Gastroesophageal sphincter (tissue), 4 donors: ENCODE measurements at regions not wholly inside any gene's neighbourhood (a gene's known extent, or its start where the extent isn't known, plus 50 kb on each side); places are given as distances from the start of the nearest gene placed in this dataset.

ENCODE experiments used
- ATAC-seq: fragments of 150-250 bp; one replicate; pipeline ENCODE4 v1.9.1; 2016; ENCODE audit warnings: mild to moderate bottlenecking, moderate library complexity
- H3K27ac ChIP-seq, 4 donors: fragments of 200-600 bp; sonication (generic) in 3 of 4; 1 replicate in 3 of 4; 2 replicates in 1 of 4; pipeline ENCODE4 v1.5.1; 2016 to 2019
- H3K27me3 ChIP-seq: fragments of 200-600 bp; sonication (generic); one replicate; pipeline ENCODE4 v1.5.1; 2019
- H3K36me3 ChIP-seq, 2 donors: fragments of 200-600 bp; sonication (generic); one replicate each; pipeline ENCODE4 v1.5.1; 2019; ENCODE audit warnings: control low read depth in 1 of 2
- H3K4me1 ChIP-seq, 3 donors: fragments of 200-600 bp; sonication (generic); 1 replicate in 2 of 3; 2 replicates in 1 of 3; pipeline ENCODE4 v1.5.1; 2016 to 2019; ENCODE audit warnings: control low read depth in 2 of 3
- H3K4me3 ChIP-seq, 2 donors: fragments of 200-600 bp; sonication (generic); one replicate each; pipeline ENCODE4 v1.5.1; 2019; ENCODE audit warnings: mild to moderate bottlenecking in 1 of 2, moderate library complexity in 1 of 2
- H3K9me3 ChIP-seq, 3 donors: fragments of 200-600 bp; sonication (generic); one replicate each; pipeline ENCODE4 v1.5.1; 2017 to 2019; ENCODE audit warnings: control low read depth in 2 of 3
- CTCF ChIP-seq, 4 experiments: fragments of 200-600 bp in 2 of 4; fragments of 450-650 bp in 2 of 4; sonication (generic) in 1 of 4; IDR thresholded peaks; one replicate each; pipeline ENCODE4 v1.5.1; 2017 to 2019; ENCODE audit warnings: antibody characterized with exemption in 4 of 4, mild to moderate bottlenecking in 2 of 4, moderate library complexity in 2 of 4
- EP300 ChIP-seq: sonication (generic); formaldehyde crosslinking; IDR thresholded peaks from one replicate; pipeline ENCODE4 v1.6.1; 2017; ENCODE audit warnings: antibody characterized with exemption, mild to moderate bottlenecking
- POLR2A ChIP-seq, 2 donors: fragments of 450-650 bp; IDR thresholded peaks; one replicate each; pipeline ENCODE4 v1.6.1; 2017; ENCODE audit warnings: antibody characterized with exemption in 2 of 2, mild to moderate bottlenecking in 2 of 2, moderate library complexity in 1 of 2
- POLR2AphosphoS5 ChIP-seq: sonication (generic); formaldehyde crosslinking; IDR thresholded peaks from one replicate; pipeline ENCODE4 v1.6.1; 2017; ENCODE audit warnings: antibody characterized with exemption
- WGBS, 2 donors: methylation state at CpG; one replicate each; pipeline ENCODE4 v1.1.5; 2018; ENCODE audit warnings: low coverage in 1 of 2; 5-methylcytosine and 5-hydroxymethylcytosine counted together

DNA sequence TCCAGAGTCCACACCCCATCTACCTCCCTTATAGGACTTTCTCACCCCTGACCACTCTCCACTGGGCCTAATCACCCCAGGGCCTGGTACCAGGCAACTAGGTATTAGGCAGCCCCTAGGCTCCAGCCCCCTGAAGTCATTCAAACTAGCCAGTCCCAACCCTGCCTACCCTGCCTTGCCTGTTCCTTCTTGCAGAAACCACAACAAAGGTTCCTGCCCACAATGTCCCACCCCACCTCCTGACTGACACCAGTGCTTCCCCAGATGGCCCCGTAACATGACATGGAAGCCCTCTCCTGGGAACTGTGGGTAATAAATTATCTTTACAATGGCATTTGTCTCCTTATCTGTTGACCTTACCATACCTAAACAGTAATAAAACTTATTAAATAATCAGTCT is 100.6 kb upstream of the PDE1C start:
- H3K4me1 ChIP-seq, result no peaks in the 10 kb centered on the region
- H3K9me3 ChIP-seq, result no peaks in the 10 kb centered on the region
- no peak overlapping the region for H3K4me3 ChIP-seq
- H3K27me3 ChIP-seq, result no peaks in the 10 kb centered on the region
- 83% methylated on average over 1 of the region's 1 CpG; no CpG with 5 or more reads in 1 of the 2 donors for WGBS, 2 donors
- no peak overlapping the region for H3K27ac ChIP-seq
- TF ChIP-seq CTCF (IDR thresholded peaks at IDR 0.05), result no peak
- TF ChIP-seq POLR2A (IDR thresholded peaks at IDR 0.05), result no peak
- TF ChIP-seq POLR2AphosphoS5, result no peak
- no peak for TF ChIP-seq EP300
- H3K36me3 ChIP-seq, result no peaks in the 10 kb centered on the region
- no peak for ATAC-seq

- no peak for TF ChIP-seq CTCF (IDR thresholded peaks at IDR 0.05)
- no peak for TF ChIP-seq POLR2A (IDR thresholded peaks at IDR 0.05)
- TF ChIP-seq POLR2AphosphoS5, result no peak
- TF ChIP-seq EP300, result no peak
- Histone ChIP-seq H3K9me3 (no peaks in the 10 kb centered on the region), H3K4me1 (no peaks in the 10 kb centered on the region), H3K4me3 (no peak overlapping the region), H3K27ac (no peak overlapping the region), H3K27me3 (no peaks in the 10 kb centered on the region), H3K36me3 (no peaks in the 10 kb centered on the region)
- ATAC-seq, result no peak
- 39 to 45% methylated on average over 3 of the region's 3 CpGs for WGBS, 2 donors
Measured at GRCh38 chr7:32169228-32169627, 99.0 kb upstream of the PDE1C start.

DNA sequence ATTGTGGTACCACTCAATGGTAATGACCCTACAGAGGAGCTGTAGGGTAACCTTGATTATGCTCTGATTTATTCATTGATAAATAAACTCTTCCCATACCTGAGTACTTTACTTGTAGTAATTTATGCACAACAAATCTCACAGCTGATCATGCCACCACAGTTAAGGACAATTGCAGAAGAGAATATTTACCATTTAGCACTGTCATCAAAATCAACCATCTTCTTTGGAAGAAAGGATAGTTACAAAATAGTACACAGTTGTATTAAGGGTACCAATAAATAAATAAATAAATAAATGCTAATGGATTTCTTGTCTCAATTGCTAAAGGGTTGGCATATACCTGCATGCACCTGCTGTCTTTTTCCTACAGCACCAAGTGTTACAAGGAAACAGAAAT is 97.6 kb upstream of the PDE1C start:
- Histone ChIP-seq H3K4me1 (peaks cover 0 to 12% (median 2%) of the 10 kb centered on the region in 3 donors), H3K36me3 (no peaks in the 10 kb centered on the region), H3K27me3 (no peaks in the 10 kb centered on the region), H3K4me3 (no peak overlapping the region), H3K27ac (no peak overlapping the region), H3K9me3 (no peaks in the 10 kb centered on the region)
- no peak for ATAC-seq
- TF ChIP-seq EP300 (no peak), POLR2AphosphoS5 (no peak), POLR2A (IDR thresholded peaks at IDR 0.05) (no peak), CTCF (IDR thresholded peaks at IDR 0.05) (no peak)

DNA sequence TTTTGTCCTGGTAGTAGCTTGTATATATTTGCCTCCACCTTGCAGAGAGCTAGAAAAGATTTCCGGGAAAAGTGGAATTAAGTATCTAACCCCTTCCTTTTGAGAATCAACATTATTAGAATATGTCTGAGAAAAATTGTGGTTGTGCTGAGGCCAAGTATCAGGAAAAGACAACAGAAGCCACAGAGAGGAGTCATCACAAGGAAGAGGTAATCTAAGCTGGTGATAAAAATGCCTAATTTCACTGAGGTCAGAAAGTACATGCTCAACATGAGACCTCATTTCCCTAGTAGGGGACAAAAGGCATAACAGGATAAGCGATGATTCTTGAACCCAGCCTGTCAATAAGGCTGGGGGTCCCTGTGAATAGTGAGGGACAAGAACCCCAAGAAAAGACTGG is 97.0 kb upstream of the PDE1C start:
- Histone ChIP-seq H3K27me3 (no peaks in the 10 kb centered on the region), H3K27ac (no peak overlapping the region), H3K36me3 (no peaks in the 10 kb centered on the region), H3K4me1 (peaks cover 0 to 18% (median 3%) of the 10 kb centered on the region in 3 donors), H3K9me3 (no peaks in the 10 kb centered on the region), H3K4me3 (no peak overlapping the region)
- 81 to 95% methylated on average over 2 of the region's 2 CpGs for WGBS, 2 donors
- TF ChIP-seq EP300, result no peak
- TF ChIP-seq POLR2A (IDR thresholded peaks at IDR 0.05), result no peak
- no peak for TF ChIP-seq CTCF (IDR thresholded peaks at IDR 0.05)
- no peak for TF ChIP-seq POLR2AphosphoS5
- no peak for ATAC-seq

- Histone ChIP-seq H3K4me3 (no peak overlapping the region), H3K27me3 (no peaks in the 10 kb centered on the region), H3K4me1 (peaks cover 0 to 21% (median 3%) of the 10 kb centered on the region in 3 donors), H3K27ac (no peak overlapping the region), H3K9me3 (no peaks in the 10 kb centered on the region), H3K36me3 (no peaks in the 10 kb centered on the region)
- WGBS, 2 donors, result 33 to 50% methylated on average over 1 of the region's 1 CpG
- ATAC-seq, result no peak
- TF ChIP-seq POLR2A (IDR thresholded peaks at IDR 0.05) (no peak), EP300 (no peak), POLR2AphosphoS5 (no peak), CTCF (IDR thresholded peaks at IDR 0.05) (peak; percentile 31 to 55 (median 40))
Measured at GRCh38 chr7:32164341-32164996, 94.3 kb upstream of the PDE1C start.
